Right lobe of liver (tissue), 4 donors: ENCODE measurements at regions not wholly inside any gene's neighbourhood (a gene's known extent, or its start where the extent isn't known, plus 50 kb on each side); places are given as distances from the start of the nearest gene placed in this dataset.

Experiments used
- CTCF ChIP-seq, 4 donors: fragments of 200-600 bp in 3 of 4; fragments of 450-650 bp in 1 of 4; IDR thresholded peaks; one replicate each; pipeline versions ENCODE4 v1.5.1 to v1.8.0; 2016 to 2022; ENCODE audit warnings: antibody characterized with exemption in 4 of 4, mild to moderate bottlenecking in 2 of 4
- POLR2A ChIP-seq: fragments of 450-650 bp; IDR thresholded peaks from one replicate; pipeline ENCODE4 v1.6.1; 2017; ENCODE audit warnings: antibody characterized with exemption, mild to moderate bottlenecking
- donor health status: DM: no; HTN: no; CAD: no.
- donor health status: DM: no; HTN: no; CAD: no.
- donor health status: DM: no; HTN: yes; CAD: no.

- no peak for TF ChIP-seq CTCF (IDR thresholded peaks at IDR 0.05)
- no peak for TF ChIP-seq POLR2A
These were observed 486.2 kb downstream of the NAV3 start for GRCh38 chr12:78316631-78317468.
